NOMO-1 (cell line): ENCODE measurements at regions not wholly inside any gene's neighbourhood (a gene's known extent, or its start where the extent isn't known, plus 50 kb on each side); places are given as distances from the start of the nearest gene placed in this dataset.

Experiments used
- DNase-seq, 2 experiments: peaks; one replicate each; lab custom pipeline; 2025; ENCODE audit not compliant: unreplicated experiment in 2 of 2; lab: John Stamatoyannopoulos, UW

GRCh38 chr21:39124681-39125251 lies 58.5 kb downstream of the PSMG1 start:
- DNase-seq, result no peak

GRCh38 chr21:39123375-39123774 lies 59.9 kb downstream of the PSMG1 start:
- no peak for DNase-seq

DNA sequence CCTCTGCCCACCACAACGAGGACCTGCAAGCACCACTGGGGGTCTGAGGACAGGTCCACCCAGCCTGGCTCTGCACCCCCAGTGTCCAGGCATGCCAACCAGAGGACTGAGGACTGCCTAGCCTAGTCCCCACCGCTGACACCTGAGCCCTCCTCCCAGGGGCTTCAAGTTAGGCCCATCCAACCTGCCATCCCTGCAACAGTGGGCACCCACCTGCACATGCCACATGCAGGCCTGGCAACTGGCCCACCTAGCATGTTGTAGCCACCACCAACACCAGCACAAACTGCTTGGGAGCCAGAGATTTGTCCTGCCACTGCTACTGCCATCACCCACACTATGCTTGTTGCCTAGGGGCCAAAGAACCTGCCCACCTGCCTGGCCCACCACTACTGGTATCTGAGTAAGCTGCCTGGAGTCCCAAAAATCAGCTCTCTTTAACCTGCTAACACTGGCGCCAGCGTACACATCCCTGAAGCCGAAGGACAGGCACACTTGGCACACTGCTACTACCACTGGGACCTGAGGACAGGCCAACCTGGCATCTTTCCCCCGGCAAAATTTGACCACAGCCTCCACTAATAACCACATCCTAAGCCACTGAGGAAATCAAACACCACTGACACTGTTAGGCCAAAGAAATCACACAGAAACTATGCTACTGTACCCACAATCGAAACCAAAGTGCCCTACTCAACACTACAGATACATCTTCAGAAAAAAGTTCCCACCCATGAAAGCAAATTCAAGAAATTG lies 61.5 kb downstream of the PSMG1 start:
- DNase-seq, result no peak

GRCh38 chr21:39120876-39121599 lies 62.2 kb downstream of the PSMG1 start:
- DNase-seq, result no peak

DNA sequence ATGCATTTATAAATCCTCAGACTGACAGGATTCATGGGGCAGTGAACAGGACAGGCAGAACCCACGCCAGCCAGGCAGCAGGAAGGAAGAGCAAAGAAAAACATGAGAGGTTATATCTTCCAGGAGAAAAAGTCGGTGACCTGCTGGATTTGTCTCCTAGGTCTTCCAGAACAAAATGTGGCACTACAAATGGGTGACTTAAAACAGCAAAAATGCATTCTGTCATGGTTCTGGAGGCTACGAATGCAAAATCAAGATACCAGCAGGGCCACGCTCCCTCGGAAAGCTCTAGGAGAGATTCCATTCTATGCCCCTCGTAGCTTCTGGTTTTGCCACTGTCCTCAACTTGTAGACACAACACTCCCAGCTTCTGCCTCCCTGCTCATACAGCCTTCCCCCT lies 63.4 kb downstream of the PSMG1 start:
- no peak for DNase-seq

GRCh38 chr21:39118604-39119215 lies 64.5 kb downstream of the PSMG1 start:
- no peak for DNase-seq

- DNase-seq, result no peak
Observed at GRCh38 chr21:39118061-39118460, 65.2 kb downstream of the PSMG1 start.

GRCh38 chr21:39117440-39117970 lies 65.7 kb downstream of the PSMG1 start:
- DNase-seq, result no peak

DNA sequence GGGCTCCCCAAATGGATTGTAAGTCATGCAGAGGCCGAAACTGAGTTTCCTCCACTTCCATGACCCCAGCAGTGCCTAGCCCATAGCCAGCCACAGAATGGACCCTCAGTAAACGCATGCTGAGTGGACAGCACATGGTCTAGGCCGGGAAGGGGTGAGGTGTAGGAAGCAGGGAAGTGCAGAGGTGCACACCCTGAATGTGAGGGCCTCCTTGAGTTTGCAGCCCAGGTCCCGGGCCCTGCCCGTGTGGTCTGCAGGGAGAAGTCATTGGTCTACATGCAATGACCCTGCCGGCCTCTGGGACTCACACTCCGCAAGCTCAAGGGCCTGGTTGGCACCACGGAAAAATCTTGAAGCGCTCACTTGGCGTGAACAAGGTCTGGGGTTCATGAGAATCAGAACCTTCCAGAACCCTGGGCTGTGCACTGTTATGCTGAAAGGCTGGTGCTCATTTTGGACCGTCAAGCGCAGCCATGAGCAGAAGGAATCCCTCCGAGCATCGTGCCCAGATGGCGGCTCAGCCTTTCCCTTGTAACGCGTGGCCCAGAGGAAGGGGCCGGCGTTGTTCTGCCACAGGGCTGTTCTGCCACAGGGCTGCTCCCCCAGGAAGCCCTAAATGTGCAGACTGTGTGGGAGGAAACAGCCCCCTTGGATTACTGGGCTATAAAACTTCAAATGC lies 66.4 kb downstream of the PSMG1 start:
- DNase-seq, result no peak

- no peak for DNase-seq
Observed at GRCh38 chr21:39115576-39116235, 67.5 kb downstream of the PSMG1 start.

- peak in 1 of 2 experiments; percentile 29 for DNase-seq
Observed at GRCh38 chr21:39114871-39115575, 68.2 kb downstream of the PSMG1 start.

DNA sequence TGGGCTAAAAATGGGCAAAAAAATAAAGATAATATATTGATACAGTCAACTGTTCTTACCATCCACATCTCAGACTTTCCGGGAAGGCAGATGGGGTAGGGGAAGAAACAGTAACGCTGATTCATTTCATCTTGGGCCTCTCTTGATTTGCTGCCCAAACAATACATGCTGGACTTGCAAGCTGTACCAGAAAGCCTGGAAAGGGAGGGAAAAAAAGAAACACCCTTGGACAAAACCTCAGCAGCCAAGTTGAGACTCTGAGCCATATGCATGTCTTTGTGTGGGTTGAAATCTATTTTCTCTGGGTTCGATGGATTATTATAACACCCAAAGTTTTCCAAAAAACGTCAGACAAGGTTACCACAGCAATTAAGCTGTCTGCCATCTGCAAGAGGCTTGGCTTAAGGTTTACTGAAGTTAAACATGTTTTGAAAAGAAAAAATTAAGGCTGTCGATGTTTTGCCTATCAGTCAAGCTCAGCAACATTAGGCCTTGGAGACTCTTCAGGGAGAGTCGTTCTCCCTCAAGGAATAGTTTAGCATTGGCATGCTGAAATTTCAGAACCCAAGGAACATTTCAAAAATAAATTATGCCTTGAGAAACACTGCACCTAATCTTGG lies 71.2 kb downstream of the PSMG1 start:
- no peak for DNase-seq

- DNase-seq, result no peak
Observed at GRCh38 chr21:39110431-39110830, 72.8 kb downstream of the PSMG1 start.

GRCh38 chr21:39109596-39110210 lies 73.5 kb downstream of the PSMG1 start:
- DNase-seq, result no peak

- no peak for DNase-seq
Observed at GRCh38 chr21:39109163-39109530, 74.1 kb downstream of the PSMG1 start.

DNA sequence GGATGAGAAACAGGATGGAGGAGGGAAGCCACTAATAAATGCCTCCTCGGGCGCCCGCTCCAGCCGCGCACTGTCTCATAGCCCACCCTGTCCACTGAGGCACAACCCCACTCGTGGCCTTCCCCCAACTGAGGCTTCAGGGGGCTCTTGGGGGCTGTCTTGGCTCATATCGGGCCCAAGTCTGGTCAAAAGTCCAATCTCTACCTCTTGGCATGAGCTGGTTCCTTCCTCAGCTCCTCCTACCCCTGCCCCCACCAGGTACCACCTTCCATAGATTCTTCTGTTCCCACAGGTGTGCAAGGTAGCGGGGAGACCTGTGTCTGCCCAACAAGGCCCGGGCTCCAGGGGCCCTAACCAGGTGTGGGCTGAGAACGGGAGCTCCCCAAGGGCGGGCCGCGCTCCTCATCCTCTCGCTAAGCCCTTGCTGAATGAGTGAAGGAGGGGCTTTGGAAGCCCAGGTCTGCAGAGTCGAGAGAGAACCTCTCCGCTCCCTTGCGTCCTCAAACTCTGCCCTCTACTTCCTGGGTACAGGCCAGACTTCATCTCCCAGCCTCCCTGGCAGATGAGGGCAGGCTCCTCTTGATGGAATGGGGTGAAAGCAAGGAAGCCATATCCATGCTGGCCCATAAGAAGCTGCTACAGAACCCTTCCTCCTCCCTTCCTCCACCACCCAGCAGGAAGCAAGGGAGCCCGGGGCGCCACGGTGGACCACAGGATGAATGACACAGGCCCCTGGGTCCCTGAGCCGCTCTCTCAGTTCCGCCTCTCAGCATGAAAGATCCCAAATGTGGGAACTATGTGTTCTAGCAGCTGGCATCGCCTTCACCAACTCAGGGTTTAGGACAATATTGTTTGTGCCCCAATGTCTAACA lies 74.7 kb downstream of the PSMG1 start:
- no peak for DNase-seq

GRCh38 chr21:39107739-39108138 lies 75.5 kb downstream of the PSMG1 start:
- DNase-seq, result no peak
